T-helper 22 cell (primary cell): ENCODE measurements at regions not wholly inside any gene's neighbourhood (a gene's known extent, or its start where the extent isn't known, plus 50 kb on each side); places are given as distances from the start of the nearest gene placed in this dataset.
"Not testable (repeated sequence)": the region's sequence is repeated elsewhere in the genome, so short reads cannot be mapped to it uniquely, and the experiment has no call there.

ENCODE experiments used
- DNase-seq: peaks from one replicate; pipeline ENCODE4 v3.0.0-alpha.2; 2020; ENCODE audit warnings: low read depth

DNA sequence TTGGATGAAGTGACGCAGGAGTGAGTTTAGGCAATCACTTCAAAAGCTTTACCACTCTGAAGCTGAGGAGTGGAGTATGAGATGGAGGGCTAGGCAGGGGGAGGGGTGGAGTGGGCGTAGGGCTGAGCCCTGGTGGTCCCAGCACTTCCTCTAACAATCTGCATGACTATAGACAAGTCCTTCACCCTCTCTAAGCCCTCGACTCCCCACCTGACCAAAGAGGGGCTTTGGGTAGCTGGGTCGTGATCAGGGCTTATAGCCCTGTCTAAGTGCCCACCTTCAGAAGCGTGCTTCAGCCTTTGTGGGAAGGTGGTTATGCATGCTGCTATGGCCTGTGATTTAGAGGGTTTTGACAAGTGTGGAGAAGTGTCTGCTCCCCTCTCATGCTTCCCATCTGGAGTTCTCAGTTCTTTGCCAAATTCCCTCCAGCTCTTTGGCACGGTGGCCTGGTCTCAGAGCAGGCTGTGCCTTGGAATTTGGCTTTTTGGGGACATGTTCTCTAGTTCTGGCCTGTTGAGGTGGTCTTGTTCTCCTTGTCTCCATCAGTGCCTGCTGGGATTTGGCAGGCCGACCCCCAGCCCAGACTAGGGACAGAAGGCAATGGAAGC lies 53.0 kb downstream of the ACTBL2 start:
- DNase-seq = no peak

DNA sequence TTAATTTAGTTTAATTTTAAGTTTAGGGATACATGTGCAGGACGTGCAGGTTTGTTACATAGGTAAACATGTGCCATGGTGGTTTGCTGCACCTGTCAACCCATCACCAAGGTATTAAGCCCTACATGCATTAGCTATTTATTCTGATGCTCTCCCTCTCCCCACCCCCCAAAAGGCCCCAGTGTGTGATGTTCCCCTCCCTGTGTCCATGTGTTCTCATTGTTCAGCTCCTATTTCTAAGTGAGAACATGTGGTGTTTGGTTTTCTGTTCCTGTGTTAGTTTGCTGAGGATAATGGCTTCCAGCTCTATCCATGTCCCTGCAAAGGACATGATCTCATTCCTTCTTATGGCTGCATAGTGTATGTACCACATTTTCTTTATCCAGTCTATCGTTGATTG lies 53.6 kb downstream of the ACTBL2 start:
- DNase-seq = not testable (repeated sequence)

DNA sequence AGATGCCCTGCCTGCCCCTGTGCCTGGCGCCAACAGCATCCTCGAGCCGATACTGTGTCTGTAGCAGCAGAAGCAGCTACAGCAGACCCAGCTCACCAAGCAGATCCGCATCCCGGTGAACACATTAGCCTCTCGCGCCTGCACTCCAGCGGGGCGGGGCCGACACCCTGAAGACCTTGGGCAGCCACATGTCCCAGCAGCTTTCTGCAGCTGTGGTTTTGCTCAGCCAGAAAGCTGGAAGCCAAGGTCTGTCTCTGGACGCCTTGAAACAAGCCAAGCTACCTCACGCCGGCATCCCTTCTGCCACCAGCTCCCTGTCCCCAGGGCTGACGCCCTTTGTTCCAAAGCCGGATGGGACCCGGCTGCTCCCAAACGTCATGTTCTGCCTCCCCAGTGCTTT lies 59.6 kb downstream of the ACTBL2 start:
- no peak for DNase-seq

DNA sequence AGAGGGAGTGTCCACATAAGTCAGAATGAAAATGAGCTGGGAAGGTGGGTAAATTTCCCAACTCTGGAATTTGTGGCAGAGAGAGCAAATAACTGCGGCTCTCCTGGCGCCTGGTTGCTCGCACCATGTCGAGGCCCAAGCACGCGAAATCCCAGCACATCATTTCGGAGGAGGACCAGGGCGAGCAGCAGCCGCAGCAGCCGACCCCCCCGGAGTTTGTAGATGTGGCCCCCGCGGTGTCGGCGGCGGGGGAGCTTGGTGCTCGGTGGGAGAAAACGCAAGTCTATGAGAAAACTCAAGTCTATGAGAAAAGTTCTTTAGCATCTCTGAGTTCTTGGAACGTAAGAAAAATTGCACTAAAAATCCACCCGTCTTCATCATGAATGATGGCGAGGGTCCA lies 60.3 kb downstream of the ACTBL2 start:
- no peak for DNase-seq

DNA sequence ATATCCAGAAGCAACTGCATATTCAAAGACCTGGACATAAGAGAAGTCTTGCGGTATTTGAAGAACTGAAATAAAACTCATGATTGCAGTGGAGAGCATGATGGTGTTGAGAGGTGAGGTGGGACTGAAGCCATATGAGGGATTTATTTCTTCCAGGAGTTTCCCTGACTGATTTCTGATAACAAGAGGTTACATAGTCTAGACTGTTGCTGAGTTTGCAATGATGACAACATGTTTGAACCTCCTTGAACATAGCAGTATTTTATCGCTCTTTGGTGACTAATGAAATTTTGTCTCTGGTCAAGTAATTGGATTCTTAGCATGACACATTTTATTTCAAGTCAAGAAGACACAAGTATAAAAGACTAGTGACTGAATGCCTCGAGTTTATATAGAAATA lies 61.8 kb downstream of the ACTBL2 start:
- DNase-seq = no peak

DNA sequence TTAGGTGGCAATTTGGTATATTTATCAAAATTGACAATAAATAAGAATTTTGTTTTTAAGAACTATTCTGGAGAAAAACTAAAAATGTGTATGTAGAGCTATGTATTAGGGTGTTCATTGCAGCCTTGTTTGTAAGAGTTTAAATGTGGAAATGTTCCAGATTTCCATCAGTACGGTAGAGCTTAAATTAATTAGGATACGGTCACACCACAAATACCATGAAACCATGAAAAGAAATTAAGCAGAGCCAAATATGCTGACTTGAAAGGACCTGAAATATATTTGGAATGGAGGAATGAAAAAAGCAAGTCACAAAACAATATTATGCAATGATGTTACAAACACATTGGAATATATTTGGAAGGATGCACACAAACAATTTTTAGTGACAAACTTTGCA lies 64.6 kb downstream of the ACTBL2 start:
- DNase-seq = no peak

DNA sequence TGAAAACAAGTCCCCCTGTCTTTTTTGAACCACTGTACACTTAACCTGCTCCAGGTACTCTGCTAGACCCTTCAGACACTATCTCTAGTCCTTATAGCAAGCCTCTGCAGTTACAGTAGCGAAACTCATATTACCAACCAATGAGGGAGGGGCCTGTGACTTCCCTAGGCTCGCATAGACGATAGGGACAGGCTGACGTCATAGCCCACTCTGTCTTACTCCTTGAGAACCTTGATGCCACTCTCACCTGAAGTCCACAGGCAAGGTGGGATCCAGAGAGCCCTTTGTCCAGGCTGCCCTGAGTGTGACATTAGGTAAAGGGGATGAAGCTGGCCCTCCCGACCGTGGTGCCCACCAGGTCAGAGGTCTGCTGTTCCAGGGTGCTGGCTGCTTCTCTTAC lies 65.3 kb downstream of the ACTBL2 start:
- DNase-seq = no peak

DNA sequence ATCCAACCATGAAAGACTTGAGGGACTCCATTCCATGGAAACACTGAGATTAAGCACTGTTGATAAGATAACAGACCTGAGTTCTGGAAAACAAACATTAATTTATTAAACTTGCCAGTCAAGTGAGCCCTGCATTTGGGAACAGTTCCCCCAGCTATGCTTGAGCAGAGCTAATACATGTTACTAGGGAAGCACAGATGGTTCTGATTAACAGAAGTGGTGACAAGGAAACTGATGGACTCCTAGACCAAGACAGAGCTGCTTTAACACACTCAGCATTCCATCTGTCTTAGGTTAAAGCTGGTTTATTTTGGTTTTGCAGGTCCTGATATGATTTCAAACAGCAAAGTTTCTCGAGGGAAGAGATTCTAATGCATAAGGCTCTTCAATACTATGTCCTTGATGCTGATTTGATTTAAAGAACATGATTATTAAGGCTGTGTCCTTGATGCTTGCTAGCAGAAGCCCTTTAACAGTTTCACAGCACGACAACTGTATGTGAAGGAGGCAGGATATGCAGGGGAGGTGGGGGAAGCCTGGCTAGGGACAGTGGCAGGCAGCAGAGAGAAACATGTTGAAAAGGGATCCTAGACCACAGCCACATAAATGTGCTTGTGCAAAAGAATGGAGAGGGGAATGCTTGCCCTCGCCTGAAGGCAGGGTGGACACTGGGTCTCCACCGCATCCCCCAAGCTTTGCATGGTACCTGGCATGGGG lies 66.2 kb downstream of the ACTBL2 start:
- DNase-seq = no peak

DNA sequence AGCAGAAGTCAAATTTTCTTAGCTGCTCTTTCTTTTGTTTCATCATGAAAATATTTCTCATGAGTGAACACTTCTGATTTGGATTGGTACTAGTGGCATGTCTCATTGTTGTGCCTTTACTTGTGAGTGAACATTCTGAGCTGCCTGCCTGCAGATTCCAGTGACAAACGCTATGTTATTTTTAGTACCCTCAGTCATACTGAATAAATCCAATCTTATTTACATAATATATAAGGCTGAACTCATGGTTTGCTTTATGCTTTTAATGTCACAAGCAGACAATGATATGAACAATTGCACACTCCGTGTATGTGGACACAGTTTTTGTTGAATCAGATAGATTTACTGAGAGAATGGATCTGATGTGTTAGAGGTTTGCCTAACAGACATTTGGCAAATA lies 67.8 kb downstream of the ACTBL2 start:
- no peak for DNase-seq

DNA sequence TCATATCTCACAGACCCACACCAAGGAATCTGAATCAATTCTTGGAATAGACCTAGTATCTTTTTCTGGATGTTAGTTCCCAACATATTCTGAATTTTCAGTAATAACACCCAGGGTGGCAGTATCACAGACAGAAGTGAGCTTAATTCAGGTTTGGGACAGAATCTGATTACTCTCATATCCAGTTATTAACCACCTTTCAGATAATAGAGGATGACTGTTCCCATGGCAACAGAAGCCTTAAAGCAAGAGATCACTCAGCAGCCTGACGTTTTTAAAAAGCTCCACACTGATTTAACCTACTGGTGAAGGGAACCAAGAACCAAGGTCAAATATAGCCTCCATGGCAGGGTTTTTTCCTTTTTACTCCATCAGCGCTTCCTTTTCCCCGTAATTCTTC lies 68.4 kb downstream of the ACTBL2 start:
- no peak for DNase-seq

DNA sequence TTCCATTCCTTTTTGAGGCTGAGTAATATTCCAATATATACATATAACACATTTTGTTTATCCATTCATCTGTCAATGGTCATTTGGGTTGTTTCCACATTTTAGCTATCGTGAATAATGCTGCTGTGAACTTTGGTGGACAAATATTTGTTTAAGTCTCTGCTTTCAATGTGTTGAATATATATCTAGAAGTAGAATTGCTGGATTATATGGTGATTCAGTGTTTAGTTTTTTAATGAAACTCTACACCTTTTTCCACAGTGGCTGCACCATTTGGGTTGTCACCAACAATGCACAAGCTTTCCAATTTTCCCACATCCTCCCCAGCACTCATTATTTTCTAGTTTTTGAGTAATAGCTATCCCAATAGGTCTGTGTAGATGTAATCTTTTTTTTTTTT lies 69.5 kb downstream of the ACTBL2 start:
- DNase-seq = no peak

DNA sequence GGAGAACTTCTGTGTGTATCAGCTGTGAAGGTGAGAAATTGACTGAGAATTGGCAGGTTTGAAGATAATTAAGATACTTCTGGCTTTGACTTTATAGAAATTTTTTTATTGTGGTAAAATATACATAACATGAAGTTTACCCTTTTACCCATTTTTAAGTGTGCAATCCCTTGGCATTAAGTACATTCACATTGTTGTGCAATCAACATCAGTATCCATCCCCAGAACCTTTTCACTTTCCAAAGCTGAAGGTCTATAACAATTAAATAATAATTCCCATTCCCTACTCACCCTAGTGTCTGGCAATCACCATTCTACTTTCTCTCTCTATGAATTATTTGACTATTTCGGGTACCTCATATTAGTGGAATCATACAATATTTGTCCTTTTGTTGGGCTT lies 69.9 kb downstream of the ACTBL2 start:
- no peak for DNase-seq

DNA sequence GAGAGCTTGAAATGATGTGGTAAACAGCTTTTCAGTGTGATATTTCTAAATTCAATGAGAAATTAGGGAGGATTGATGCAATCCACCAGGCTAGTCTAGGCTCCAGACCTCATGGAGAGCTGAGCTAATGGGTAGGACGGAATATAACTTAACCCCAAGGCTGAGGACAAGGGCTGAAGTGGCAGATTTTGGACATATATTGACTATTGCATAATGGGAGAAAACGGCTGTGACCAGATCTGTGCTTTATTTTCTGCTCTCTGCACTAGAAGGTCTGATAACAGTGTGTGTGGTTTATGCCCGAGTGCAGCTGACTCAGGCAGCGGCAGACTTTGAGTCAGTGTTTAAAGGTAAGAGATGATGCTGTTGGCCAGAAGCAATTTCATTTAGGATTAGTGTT lies 70.6 kb downstream of the ACTBL2 start:
- DNase-seq = no peak

DNA sequence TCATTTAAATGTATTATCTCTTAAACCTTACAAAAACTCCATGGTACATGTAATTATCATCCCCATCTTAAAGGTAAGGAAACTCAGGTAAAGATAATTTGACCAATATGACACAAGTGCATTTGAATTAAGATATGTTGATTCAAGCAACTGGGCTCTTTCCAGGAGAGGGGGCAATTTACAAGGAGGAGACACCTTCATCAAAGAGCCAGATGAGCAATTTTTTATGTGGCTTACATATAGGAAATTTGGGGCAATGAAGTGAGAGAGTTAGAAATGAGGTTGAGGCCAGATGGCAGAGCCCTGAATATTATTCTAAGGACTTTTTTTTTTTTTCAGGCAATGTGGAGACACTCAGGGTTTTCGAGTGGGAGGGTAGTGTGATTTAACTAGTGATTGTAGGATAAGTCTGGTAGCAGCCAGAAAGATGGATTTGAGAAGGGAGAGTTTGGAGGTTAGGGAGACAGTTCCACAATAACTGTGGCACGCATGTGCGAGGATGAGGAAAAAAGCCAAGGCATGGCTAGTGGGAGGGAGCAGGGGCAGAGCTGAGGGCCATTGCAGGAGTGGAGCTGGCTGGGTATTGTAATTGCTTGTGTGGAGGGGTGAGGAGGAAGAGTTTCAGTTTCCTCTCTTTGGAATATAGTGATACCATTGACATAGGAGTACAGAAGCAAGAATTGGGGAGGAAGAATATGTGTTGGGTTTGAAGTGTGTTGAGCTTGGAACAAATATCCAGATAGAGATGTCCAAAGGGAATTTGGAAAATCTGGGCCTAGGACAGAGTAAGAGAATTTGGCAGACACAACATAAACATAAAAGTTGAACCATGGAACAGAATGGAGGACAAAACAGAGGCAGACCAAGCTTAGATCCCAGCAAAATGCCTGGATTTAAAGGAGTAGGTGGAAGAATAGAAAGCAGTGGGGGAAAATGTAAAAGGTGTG lies 72.0 kb downstream of the ACTBL2 start:
- DNase-seq = no peak

DNA sequence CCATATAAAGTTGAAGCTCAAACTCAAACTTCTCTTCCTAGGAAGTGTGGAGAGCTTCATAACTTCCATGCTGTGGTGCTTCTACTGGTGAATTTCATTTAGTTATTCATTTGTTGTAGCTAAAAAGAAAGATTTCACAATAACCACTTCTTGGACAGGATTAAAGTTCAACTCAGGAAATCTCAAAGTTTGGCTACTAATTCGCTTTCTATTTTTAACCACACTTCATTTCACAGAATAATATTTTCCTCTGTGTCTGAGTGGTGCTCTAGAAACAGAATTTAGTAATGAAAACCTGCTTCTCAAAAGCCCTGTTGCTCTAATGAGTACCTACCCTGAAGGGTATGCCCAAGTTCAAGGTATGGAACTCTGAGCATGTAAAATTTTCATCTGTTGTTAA lies 73.9 kb downstream of the ACTBL2 start:
- DNase-seq = no peak

DNA sequence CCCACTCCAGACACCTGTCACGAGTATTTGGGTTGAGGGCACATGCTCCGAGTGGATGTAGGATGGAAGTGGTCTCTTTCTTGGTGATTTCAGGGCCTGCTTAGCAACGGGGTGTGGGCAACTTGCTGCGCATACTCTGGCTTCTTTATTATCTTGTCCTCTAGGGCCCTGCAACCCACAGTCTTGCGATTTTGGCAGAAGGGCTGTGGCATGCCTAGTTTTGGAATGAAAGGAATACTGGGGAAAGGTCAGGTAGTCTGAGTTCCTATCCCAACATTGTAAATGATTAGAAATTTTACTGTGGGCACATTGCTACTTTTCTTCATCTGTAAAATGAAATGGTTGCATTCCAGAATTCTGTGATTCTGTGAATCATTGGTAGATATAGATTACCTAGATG lies 74.3 kb downstream of the ACTBL2 start:
- DNase-seq = no peak

DNA sequence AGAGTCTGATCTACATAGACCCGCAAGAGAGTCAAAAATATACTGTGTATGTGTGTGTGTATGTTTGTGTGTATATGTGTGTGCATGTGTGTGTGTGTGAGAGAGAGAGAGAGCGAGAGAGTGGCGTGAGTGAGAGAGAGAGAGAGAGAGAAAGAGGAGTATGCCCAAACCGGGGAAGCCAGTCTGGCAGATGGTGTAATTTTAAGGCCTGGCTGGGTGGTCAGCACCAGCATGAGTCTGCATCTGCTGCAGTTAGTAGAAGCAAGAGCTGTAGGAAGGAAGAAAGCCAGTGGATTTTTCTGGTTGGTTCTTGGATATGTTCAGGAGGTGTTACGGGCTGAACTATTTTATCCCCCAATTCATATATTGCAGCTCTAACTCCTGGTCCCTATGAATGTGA lies 75.2 kb downstream of the ACTBL2 start:
- no peak for DNase-seq

DNA sequence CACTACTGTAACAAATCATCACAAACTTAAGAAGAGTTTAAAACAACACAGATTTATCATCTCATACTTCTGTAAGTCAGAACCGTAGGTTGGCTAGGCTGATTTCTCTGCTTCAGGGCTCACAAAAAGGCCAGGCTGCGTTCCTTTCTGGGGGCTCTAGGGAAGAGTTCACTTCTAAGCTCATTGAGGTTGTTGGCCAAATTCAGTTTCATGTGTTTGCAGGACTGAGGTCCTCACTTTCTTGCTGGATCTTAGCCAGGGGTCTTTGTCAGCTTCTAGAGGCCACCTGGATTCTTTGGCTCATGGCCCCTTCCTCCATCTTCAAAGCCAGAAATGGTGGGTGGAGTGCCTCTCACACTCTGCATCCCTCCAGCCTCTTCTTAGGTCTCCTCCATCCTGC lies 76.0 kb downstream of the ACTBL2 start:
- DNase-seq = no peak

DNA sequence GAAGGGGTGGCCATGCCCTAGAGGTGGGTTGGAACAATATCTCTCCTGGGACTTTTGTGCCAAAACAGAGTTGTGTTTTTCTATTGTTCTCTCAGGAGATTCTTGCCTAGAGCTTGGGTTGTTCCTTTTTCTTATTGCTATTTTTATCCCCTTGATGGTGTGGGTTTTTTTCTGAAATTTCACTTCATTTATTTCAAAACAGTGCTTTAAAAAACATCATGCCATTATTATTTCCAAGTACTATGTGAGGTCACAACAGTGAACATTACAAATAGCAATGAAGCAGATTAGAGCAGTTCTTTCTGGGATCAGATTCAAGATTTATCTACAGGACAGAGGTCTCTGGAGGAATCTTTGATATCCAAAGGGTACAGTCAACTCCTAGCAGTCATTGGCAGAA lies 76.6 kb downstream of the ACTBL2 start:
- no peak for DNase-seq

DNA sequence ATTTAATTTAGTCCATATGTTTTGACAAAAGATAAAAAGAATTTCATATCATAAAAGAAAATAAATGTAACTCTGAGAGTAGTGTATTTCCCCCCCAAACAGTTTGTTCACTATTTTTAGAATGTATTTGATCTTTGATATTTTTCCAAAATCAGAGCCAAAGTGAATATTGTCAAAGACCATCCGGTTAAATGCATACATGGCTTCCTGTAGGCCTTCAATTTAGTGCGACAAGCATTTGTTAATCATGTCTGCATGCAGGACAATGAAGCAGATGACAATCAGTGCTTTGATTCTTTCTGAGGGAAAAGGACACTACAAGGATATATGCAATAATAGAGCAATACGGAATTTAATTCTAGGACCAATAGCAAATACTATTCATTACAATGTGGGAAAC lies 79.8 kb downstream of the ACTBL2 start:
- DNase-seq = no peak

DNA sequence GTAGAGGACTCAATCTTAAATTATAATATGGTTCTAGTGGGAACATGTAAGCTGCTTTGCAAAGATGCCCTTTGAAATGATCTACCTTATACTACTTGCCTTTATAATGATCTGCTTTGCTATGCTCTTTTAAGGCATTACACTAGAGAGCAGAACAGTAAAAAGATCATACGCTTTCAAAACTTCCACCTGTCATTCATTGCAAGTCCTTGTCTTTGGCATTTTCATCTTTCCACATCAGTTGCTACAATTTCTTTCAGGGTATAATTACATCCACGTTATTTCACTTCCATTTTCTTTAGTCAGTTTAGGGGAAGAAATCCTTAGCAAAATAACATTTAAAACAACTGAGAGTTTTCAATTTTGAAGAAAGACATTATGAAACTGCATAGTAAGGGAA lies 80.3 kb downstream of the ACTBL2 start:
- DNase-seq = no peak

DNA sequence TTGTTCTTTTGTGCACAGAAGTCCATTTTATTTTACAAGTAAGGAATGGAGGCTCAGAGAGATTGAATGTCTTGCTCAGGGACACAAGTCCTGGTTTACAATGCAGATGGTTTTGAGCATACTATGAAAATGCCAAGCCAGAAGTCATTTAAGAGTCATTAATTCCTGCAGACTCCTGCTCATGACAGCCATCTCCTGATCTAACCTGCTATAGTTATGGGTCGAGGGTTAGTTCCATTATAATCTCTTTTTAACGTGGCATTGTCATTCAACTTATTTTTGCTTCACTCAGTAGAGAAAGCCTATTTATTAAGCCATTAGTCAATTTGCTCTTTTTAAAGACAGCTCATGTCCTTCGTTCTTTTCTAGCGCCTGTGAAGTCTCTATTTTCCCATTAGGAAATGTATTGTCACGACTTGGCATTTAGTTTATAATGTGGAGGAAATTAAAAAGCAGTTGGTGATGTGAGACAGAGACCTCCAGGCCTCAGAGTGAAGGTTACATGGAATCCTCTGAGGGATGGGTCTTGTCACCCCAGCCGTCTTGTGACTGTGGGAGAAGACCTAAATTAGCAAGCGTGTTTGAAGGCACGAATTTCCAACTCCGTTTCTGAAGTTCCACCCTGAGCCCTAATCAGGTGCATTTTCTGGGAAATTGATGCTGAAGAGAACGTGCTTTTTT lies 84.1 kb downstream of the ACTBL2 start:
- no peak for DNase-seq

DNA sequence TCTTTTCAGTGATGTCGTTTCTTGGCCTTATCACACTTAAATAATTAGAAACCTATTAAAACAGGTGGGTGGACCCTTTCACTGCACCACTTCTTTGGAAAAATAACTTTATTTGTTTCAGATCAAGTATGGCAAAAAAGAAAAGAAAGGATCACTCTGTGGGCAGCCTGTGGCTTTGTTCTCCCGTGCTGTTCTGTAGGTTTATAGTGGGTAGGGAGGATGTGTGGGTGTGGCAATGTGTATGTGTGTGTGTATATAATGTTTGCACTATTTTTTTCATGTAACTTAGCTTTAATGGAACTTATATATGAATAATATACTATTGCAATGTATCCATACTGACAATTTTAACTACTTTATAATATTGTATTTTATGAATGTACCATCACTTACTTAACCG lies 85.9 kb downstream of the ACTBL2 start:
- DNase-seq = no peak
